Fibroblast of the conjunctiva (primary cell): ENCODE measurements at regions not wholly inside any gene's neighbourhood (a gene's known extent, or its start where the extent isn't known, plus 50 kb on each side); places are given as distances from the start of the nearest gene placed in this dataset.

Experiments
- DNase-seq: peaks from one replicate; pipeline ENCODE4 v3.0.0-alpha.2; 2010; ENCODE audit warnings: low read depth

DNA sequence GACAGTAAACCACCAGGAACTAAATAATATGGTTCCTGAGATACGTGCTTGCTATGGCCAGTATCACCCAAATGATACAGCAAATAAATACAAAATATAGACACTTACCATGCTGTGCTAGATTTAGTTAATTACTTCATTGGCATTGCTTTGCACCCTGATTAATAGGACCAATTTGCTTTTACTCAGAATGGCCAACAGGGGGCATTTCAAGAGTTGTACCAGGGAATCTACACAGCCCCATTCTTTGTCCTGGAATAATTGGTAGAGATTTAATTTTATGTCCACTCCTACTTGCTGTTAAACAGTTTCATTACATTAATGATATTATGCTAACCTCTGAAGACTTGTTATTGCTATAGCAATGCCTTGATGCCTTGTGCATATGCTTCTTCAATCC is 280.8 kb downstream of the RERGL start:
- no peak for DNase-seq

DNA sequence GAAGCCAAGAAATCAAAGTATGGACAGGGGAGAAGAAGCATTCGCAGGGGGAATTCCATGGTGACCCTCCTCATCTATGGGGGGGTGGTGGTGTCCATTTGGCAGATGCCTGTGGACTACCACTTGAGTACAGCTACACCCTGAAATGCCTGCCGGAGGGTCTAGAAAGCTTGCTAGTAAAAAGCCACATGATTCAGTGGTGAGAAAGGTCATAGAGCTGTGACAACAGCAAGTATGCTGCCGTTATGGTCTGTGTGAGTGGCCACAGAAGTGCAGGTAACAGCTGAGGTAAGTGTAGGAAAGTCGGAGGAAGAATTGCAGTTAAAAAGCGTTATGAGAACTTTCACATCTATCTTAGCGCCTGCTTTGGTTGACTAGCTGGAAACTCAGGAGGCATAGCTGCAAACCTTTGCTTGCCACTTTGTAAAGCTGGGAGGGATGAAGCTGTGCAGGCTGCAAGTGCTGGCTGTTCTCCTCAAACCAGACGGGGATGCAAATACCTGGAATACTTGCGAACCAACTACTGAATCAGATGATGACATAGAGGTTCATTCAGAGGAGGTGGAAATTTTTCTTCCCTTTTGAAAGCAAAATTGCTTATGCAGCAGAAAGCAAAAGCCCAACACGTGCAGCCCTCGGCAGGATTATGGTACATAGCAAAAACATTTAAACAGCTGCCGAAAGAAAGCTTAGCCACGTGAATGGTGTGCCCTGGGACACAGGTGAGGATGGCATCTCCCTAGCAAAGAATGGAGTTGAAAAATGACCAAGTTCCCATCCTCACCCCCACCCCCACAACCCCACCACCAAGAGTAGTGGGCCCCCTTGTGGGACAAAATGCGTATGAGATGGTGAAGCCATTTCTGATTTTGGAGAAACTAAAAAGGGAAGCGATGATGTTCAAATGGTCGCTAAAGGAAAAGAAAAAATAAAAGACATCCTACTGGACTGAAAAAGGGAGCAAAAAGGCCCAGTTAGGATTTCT is 287.0 kb downstream of the RERGL start:
- DNase-seq, result no peak

DNA sequence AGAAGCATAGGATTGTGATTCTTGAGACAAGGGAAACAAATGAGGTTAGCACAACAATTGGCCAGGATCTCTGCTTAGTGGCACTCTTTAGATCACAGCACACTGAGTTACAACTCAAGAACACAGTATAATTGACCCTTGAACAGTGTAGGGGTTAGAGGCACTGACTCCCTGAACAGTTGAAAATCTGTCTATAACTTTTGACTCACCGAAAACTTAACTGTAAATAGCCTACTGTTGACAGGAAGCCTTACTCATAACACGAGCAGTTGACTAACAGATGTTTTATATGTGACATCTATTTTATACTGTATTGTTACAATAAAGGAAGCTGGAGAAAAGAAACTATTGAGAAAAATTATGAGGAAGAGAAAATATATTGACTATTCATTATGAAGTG is 296.1 kb downstream of the RERGL start:
- DNase-seq, result no peak

DNA sequence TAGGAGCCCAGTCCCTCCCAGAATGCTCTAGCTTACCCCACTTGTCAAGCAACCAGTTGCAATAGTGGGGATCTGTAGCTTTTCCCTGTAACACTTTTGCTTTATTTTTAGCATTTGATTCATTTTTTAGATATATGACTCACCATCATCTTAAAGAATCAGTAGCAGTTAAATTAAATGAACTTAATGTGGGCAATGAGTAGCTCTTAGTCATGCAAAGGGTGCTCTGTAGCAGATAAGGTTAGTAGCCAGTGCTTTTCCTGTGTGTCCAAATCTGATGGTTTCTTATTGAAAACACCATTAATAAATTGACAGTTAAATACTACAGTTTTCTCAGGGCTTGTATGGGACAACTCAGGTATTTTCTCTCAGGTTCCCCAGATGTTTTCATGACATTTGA is 311.8 kb downstream of the RERGL start:
- no peak for DNase-seq

DNA sequence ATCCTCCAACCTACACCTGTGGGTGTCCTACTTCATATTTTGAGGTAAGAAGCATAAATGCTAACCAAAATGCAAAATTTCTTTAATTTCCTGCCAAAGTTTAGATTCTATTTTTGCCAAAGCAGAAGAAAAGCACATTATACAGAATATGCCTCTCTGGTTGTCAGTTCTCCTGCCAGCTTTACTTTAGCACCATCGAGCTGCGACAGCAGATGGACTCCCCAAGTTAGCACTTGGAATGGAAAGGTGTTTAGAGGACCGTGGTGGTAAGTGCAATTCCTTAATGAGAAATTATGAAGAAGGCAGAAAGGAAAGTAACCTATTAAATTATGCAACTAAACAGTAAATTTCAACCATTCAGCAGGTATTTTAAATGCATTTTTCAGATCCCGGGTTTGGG is 326.6 kb downstream of the RERGL start:
- DNase-seq, result no peak

DNA sequence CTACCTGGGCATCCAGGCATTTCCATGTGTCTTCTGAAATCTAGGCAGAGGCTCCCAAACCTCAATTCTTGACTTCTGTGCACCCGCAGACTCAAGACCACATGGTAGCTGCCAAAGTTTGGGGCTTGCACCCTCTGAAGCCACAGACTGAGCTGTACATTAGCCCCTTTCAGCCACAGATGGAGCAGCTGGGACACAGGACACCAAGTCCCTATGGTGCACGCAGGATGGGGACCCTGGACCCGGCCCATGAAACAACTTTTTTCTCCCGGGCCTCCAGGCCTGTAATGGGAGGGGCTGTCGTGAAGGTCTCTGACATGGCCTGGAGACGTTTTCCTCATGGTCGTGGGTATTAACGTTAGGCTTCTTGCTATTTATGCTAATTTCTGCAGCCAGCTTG is 330.0 kb downstream of the RERGL start:
- no peak for DNase-seq
